ENCODE measurements at regions not wholly inside any gene's neighbourhood (a gene's known extent, or its start where the extent isn't known, plus 50 kb on each side); places are given as distances from the start of the nearest gene placed in this dataset.

- no peaks in the 10 kb centered on the region for H3K79me2 ChIP-seq (ENCODE audit: control insufficient read depth, insufficient read depth, low read length, unreplicated experiment)
- no peaks in the 10 kb centered on the region for H3K27me3 ChIP-seq (ENCODE audit: insufficient read depth, low read length)
- H3K36me3 ChIP-seq (ENCODE audit: insufficient read depth, low read length) = no peaks in the 10 kb centered on the region
- H2AFZ ChIP-seq (ENCODE audit: low read length, unreplicated experiment) = no peak overlapping the region
- H3K27ac ChIP-seq (ENCODE audit: low read depth, low read length) = no peak overlapping the region
- H3K4me1 ChIP-seq (ENCODE audit: control insufficient read depth, insufficient read depth, low read length, unreplicated experiment) = no peaks in the 10 kb centered on the region
- no peak overlapping the region for H3K4me3 ChIP-seq (ENCODE audit: low read depth, low read length)
Observed at GRCh38 chr4:180240670-180241069, 2002.5 kb upstream of the TENM3 start.

- Histone ChIP-seq H3K27ac (ENCODE audit: low read depth, low read length) (no peak overlapping the region), H3K79me2 (ENCODE audit: control insufficient read depth, insufficient read depth, low read length, unreplicated experiment) (no peaks in the 10 kb centered on the region), H3K4me3 (ENCODE audit: low read depth, low read length) (no peak overlapping the region), H3K4me1 (ENCODE audit: control insufficient read depth, insufficient read depth, low read length, unreplicated experiment) (no peaks in the 10 kb centered on the region), H2AFZ (ENCODE audit: low read length, unreplicated experiment) (no peak overlapping the region), H3K27me3 (ENCODE audit: insufficient read depth, low read length) (no peaks in the 10 kb centered on the region), H3K36me3 (ENCODE audit: insufficient read depth, low read length) (no peaks in the 10 kb centered on the region)
Observed at GRCh38 chr4:180253419-180253818, 1989.8 kb upstream of the TENM3 start.

GRCh38 chr4:180261346-180261745 is 1981.9 kb upstream of the TENM3 start:
- no peak overlapping the region for H3K27ac ChIP-seq (ENCODE audit: low read depth, low read length)
- H2AFZ ChIP-seq (ENCODE audit: low read length, unreplicated experiment) = no peak overlapping the region

GRCh38 chr4:180280076-180280475 is 1963.1 kb upstream of the TENM3 start:
- H3K27me3 ChIP-seq (ENCODE audit: insufficient read depth, low read length) = no peaks in the 10 kb centered on the region
- no peak overlapping the region for H3K27ac ChIP-seq (ENCODE audit: low read depth, low read length)
- no peaks in the 10 kb centered on the region for H3K79me2 ChIP-seq (ENCODE audit: control insufficient read depth, insufficient read depth, low read length, unreplicated experiment)
- no peaks in the 10 kb centered on the region for H3K36me3 ChIP-seq (ENCODE audit: insufficient read depth, low read length)
- H2AFZ ChIP-seq (ENCODE audit: low read length, unreplicated experiment) = no peak overlapping the region
- H3K4me3 ChIP-seq (ENCODE audit: low read depth, low read length) = no peak overlapping the region
- no peaks in the 10 kb centered on the region for H3K4me1 ChIP-seq (ENCODE audit: control insufficient read depth, insufficient read depth, low read length, unreplicated experiment)

More at GRCh38 chr4:180261346-180261745, 1981.9 kb upstream of the TENM3 start:
- no peak overlapping the region for H3K4me3 ChIP-seq (ENCODE audit: low read depth, low read length)
- no peaks in the 10 kb centered on the region for H3K27me3 ChIP-seq (ENCODE audit: insufficient read depth, low read length)
- H3K4me1 ChIP-seq (ENCODE audit: control insufficient read depth, insufficient read depth, low read length, unreplicated experiment) = no peaks in the 10 kb centered on the region
- H3K36me3 ChIP-seq (ENCODE audit: insufficient read depth, low read length) = no peaks in the 10 kb centered on the region
- no peaks in the 10 kb centered on the region for H3K79me2 ChIP-seq (ENCODE audit: control insufficient read depth, insufficient read depth, low read length, unreplicated experiment)

- Histone ChIP-seq H3K27ac (ENCODE audit: low read depth, low read length) (no peak overlapping the region), H3K4me1 (ENCODE audit: control insufficient read depth, insufficient read depth, low read length, unreplicated experiment) (no peaks in the 10 kb centered on the region), H3K79me2 (ENCODE audit: control insufficient read depth, insufficient read depth, low read length, unreplicated experiment) (no peaks in the 10 kb centered on the region), H3K36me3 (ENCODE audit: insufficient read depth, low read length) (no peaks in the 10 kb centered on the region), H3K27me3 (ENCODE audit: insufficient read depth, low read length) (no peaks in the 10 kb centered on the region), H3K4me3 (ENCODE audit: low read depth, low read length) (no peak overlapping the region), H2AFZ (ENCODE audit: low read length, unreplicated experiment) (no peak overlapping the region)
Observed at GRCh38 chr4:180280726-180281297, 1962.4 kb upstream of the TENM3 start.

- H3K27me3 ChIP-seq (ENCODE audit: insufficient read depth, low read length) = no peaks in the 10 kb centered on the region
- H3K36me3 ChIP-seq (ENCODE audit: insufficient read depth, low read length) = no peaks in the 10 kb centered on the region
- H2AFZ ChIP-seq (ENCODE audit: low read length, unreplicated experiment) = no peak overlapping the region
- H3K27ac ChIP-seq (ENCODE audit: low read depth, low read length) = no peak overlapping the region
- no peaks in the 10 kb centered on the region for H3K79me2 ChIP-seq (ENCODE audit: control insufficient read depth, insufficient read depth, low read length, unreplicated experiment)
- no peak overlapping the region for H3K4me3 ChIP-seq (ENCODE audit: low read depth, low read length)
- no peaks in the 10 kb centered on the region for H3K4me1 ChIP-seq (ENCODE audit: control insufficient read depth, insufficient read depth, low read length, unreplicated experiment)
Observed at GRCh38 chr4:180281724-180282123, 1961.5 kb upstream of the TENM3 start.

- no peak overlapping the region for H2AFZ ChIP-seq (ENCODE audit: low read length, unreplicated experiment)
- no peak overlapping the region for H3K27ac ChIP-seq (ENCODE audit: low read depth, low read length)
- no peaks in the 10 kb centered on the region for H3K4me1 ChIP-seq (ENCODE audit: control insufficient read depth, insufficient read depth, low read length, unreplicated experiment)
- no peaks in the 10 kb centered on the region for H3K27me3 ChIP-seq (ENCODE audit: insufficient read depth, low read length)
- H3K4me3 ChIP-seq (ENCODE audit: low read depth, low read length) = no peak overlapping the region
- H3K36me3 ChIP-seq (ENCODE audit: insufficient read depth, low read length) = no peaks in the 10 kb centered on the region
- no peaks in the 10 kb centered on the region for H3K79me2 ChIP-seq (ENCODE audit: control insufficient read depth, insufficient read depth, low read length, unreplicated experiment)
Observed at GRCh38 chr4:180284267-180284666, 1958.9 kb upstream of the TENM3 start.

GRCh38 chr4:180285796-180286195 is 1957.4 kb upstream of the TENM3 start:
- Histone ChIP-seq H3K36me3 (ENCODE audit: insufficient read depth, low read length) (no peaks in the 10 kb centered on the region), H3K79me2 (ENCODE audit: control insufficient read depth, insufficient read depth, low read length, unreplicated experiment) (no peaks in the 10 kb centered on the region), H2AFZ (ENCODE audit: low read length, unreplicated experiment) (no peak overlapping the region), H3K4me3 (ENCODE audit: low read depth, low read length) (no peak overlapping the region), H3K4me1 (ENCODE audit: control insufficient read depth, insufficient read depth, low read length, unreplicated experiment) (no peaks in the 10 kb centered on the region), H3K27me3 (ENCODE audit: insufficient read depth, low read length) (no peaks in the 10 kb centered on the region), H3K27ac (ENCODE audit: low read depth, low read length) (no peak overlapping the region)

GRCh38 chr4:180292339-180292738 is 1950.9 kb upstream of the TENM3 start:
- no peaks in the 10 kb centered on the region for H3K27me3 ChIP-seq (ENCODE audit: insufficient read depth, low read length)
- H2AFZ ChIP-seq (ENCODE audit: low read length, unreplicated experiment) = no peak overlapping the region
- no peaks in the 10 kb centered on the region for H3K4me1 ChIP-seq (ENCODE audit: control insufficient read depth, insufficient read depth, low read length, unreplicated experiment)
- no peaks in the 10 kb centered on the region for H3K79me2 ChIP-seq (ENCODE audit: control insufficient read depth, insufficient read depth, low read length, unreplicated experiment)
- H3K4me3 ChIP-seq (ENCODE audit: low read depth, low read length) = no peak overlapping the region
- no peaks in the 10 kb centered on the region for H3K36me3 ChIP-seq (ENCODE audit: insufficient read depth, low read length)
- H3K27ac ChIP-seq (ENCODE audit: low read depth, low read length) = no peak overlapping the region

GRCh38 chr4:180296036-180296599 is 1947.1 kb upstream of the TENM3 start:
- H2AFZ ChIP-seq (ENCODE audit: low read length, unreplicated experiment) = no peak overlapping the region
- no peaks in the 10 kb centered on the region for H3K4me1 ChIP-seq (ENCODE audit: control insufficient read depth, insufficient read depth, low read length, unreplicated experiment)

GRCh38 chr4:180304321-180304720 is 1938.9 kb upstream of the TENM3 start:
- H2AFZ ChIP-seq (ENCODE audit: low read length, unreplicated experiment) = no peak overlapping the region
- H3K4me3 ChIP-seq (ENCODE audit: low read depth, low read length) = no peak overlapping the region
- no peaks in the 10 kb centered on the region for H3K4me1 ChIP-seq (ENCODE audit: control insufficient read depth, insufficient read depth, low read length, unreplicated experiment)
- H3K36me3 ChIP-seq (ENCODE audit: insufficient read depth, low read length) = no peaks in the 10 kb centered on the region
- no peaks in the 10 kb centered on the region for H3K79me2 ChIP-seq (ENCODE audit: control insufficient read depth, insufficient read depth, low read length, unreplicated experiment)
- no peaks in the 10 kb centered on the region for H3K27me3 ChIP-seq (ENCODE audit: insufficient read depth, low read length)
- H3K27ac ChIP-seq (ENCODE audit: low read depth, low read length) = no peak overlapping the region

More at GRCh38 chr4:180296036-180296599, 1947.1 kb upstream of the TENM3 start:
- Histone ChIP-seq H3K27me3 (ENCODE audit: insufficient read depth, low read length) (no peaks in the 10 kb centered on the region), H3K79me2 (ENCODE audit: control insufficient read depth, insufficient read depth, low read length, unreplicated experiment) (no peaks in the 10 kb centered on the region), H3K27ac (ENCODE audit: low read depth, low read length) (no peak overlapping the region), H3K36me3 (ENCODE audit: insufficient read depth, low read length) (no peaks in the 10 kb centered on the region), H3K4me3 (ENCODE audit: low read depth, low read length) (no peak overlapping the region)
